OCI-LY1 (cell line): ENCODE measurements at regions not wholly inside any gene's neighbourhood (a gene's known extent, or its start where the extent isn't known, plus 50 kb on each side); places are given as distances from the start of the nearest gene placed in this dataset.
"Not testable (repeated sequence)": the region's sequence is repeated elsewhere in the genome, so short reads cannot be mapped to it uniquely, and the experiment has no call there.

Source experiments
- EZH2 ChIP-seq: fragments of 200-600 bp; sonication (generic), shearing (Covaris generic); IDR thresholded peaks from 2 replicates; pipeline ENCODE4 v1.8.0; 2017; ENCODE audit warnings: borderline replicate concordance, mixed run types, mild to moderate bottlenecking, antibody characterized with exemption, low read length, moderate library complexity, mixed read lengths
- TF ChIP-seq, protein P1 (sequence below): fragments of 200-600 bp; sonication (generic), shearing (Covaris generic); IDR thresholded peaks from 2 replicates; pipeline ENCODE4 v1.5.1; 2017; ENCODE audit warnings: mild to moderate bottlenecking, antibody characterized with exemption, low read length, moderate library complexity, mixed read lengths

DNA sequence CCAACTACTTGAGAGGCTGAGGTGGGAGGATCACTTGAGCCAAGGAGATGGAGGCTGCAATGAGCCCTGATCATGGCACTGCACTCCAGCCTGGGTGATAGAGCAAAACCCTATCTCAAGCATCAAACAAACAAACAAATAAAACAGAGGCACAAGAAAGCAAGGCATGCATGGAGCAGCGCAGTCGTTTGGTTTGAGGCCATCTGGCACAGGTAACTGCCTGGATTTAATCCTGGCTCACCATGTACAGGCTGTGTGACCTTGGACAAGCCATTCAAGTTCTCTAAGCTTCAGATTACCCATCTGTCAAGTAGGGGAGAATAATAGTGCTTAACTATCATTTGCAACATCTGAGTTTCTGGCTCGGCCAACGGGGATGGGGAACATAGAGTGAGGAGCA is 270.3 kb upstream of the TEKT4 start:
- TF ChIP-seq, protein P1, sequence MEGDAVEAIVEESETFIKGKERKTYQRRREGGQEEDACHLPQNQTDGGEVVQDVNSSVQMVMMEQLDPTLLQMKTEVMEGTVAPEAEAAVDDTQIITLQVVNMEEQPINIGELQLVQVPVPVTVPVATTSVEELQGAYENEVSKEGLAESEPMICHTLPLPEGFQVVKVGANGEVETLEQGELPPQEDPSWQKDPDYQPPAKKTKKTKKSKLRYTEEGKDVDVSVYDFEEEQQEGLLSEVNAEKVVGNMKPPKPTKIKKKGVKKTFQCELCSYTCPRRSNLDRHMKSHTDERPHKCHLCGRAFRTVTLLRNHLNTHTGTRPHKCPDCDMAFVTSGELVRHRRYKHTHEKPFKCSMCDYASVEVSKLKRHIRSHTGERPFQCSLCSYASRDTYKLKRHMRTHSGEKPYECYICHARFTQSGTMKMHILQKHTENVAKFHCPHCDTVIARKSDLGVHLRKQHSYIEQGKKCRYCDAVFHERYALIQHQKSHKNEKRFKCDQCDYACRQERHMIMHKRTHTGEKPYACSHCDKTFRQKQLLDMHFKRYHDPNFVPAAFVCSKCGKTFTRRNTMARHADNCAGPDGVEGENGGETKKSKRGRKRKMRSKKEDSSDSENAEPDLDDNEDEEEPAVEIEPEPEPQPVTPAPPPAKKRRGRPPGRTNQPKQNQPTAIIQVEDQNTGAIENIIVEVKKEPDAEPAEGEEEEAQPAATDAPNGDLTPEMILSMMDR, result not testable (repeated sequence)
- TF ChIP-seq EZH2, result not testable (repeated sequence)
